Adrenal gland (tissue), 5 donors: ENCODE measurements at regions not wholly inside any gene's neighbourhood (a gene's known extent, or its start where the extent isn't known, plus 50 kb on each side); places are given as distances from the start of the nearest gene placed in this dataset.

Experiments
- POLR2A ChIP-seq, 2 donors: fragments of 450-650 bp; IDR thresholded peaks; one replicate each; pipeline ENCODE4 v1.6.1; 2017; ENCODE audit warnings: antibody characterized with exemption in 2 of 2, mild to moderate bottlenecking in 2 of 2, moderate library complexity in 1 of 2
- TF ChIP-seq, protein P1 (sequence below), 6 experiments: fragments of 450-650 bp in 4 of 6; fragments of 200-600 bp in 2 of 6; sonication (generic) in 1 of 6; IDR thresholded peaks; 1 replicate in 5 of 6; 2 replicates in 1 of 6; pipeline versions ENCODE4 v1.5.1 to v1.8.0; 2016 to 2021; ENCODE audit warnings: antibody characterized with exemption in 6 of 6, mild to moderate bottlenecking in 2 of 6, moderate library complexity in 1 of 6
- donor health status: DM: no; HTN: no; CAD: no.

DNA sequence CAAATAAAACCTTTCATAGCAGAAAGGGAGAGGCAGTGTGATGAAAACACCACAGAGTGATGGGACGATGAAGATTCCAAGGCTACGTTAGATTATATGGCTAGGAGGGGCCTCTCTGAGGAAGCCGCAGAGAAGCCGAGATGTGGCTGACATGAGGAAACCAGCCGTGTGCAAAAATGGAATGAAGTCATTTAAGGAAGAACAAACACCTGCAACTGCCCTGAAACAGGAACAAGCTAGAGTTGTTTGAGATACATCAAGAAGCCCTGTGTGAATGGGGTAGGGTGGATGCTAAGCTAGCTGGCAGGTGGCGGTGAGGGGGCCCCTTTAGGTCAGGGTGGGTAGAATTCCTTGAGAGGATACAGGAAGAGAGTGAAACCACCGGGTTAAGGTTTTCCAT, 129.5 kb downstream of the KLF6 start:
- TF ChIP-seq, protein P1, sequence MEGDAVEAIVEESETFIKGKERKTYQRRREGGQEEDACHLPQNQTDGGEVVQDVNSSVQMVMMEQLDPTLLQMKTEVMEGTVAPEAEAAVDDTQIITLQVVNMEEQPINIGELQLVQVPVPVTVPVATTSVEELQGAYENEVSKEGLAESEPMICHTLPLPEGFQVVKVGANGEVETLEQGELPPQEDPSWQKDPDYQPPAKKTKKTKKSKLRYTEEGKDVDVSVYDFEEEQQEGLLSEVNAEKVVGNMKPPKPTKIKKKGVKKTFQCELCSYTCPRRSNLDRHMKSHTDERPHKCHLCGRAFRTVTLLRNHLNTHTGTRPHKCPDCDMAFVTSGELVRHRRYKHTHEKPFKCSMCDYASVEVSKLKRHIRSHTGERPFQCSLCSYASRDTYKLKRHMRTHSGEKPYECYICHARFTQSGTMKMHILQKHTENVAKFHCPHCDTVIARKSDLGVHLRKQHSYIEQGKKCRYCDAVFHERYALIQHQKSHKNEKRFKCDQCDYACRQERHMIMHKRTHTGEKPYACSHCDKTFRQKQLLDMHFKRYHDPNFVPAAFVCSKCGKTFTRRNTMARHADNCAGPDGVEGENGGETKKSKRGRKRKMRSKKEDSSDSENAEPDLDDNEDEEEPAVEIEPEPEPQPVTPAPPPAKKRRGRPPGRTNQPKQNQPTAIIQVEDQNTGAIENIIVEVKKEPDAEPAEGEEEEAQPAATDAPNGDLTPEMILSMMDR (IDR thresholded peaks at IDR 0.05) = no peak
- TF ChIP-seq POLR2A (IDR thresholded peaks at IDR 0.05) = no peak
